HG03354 (cell line): ENCODE measurements at regions not wholly inside any gene's neighbourhood (a gene's known extent, or its start where the extent isn't known, plus 50 kb on each side); places are given as distances from the start of the nearest gene placed in this dataset.
"Not testable (repeated sequence)": the region's sequence is repeated elsewhere in the genome, so short reads cannot be mapped to it uniquely, and the experiment has no call there.

Experiments used
- ATAC-seq: cut with Tn5 transposase; IDR thresholded peaks from one replicate; pipeline ENCODE4 v1.9.1; 2021; ENCODE audit warnings: mild to moderate bottlenecking; ENCODE audit not compliant: unreplicated experiment, poor library complexity, severe bottlenecking

GRCh38 chr1:102691592-102692090 lies 416.7 kb downstream of the COL11A1 start:
- no peak for ATAC-seq

GRCh38 chr1:102687383-102687782 lies 420.9 kb downstream of the COL11A1 start:
- no peak for ATAC-seq

GRCh38 chr1:102661481-102661880 lies 446.8 kb downstream of the COL11A1 start:
- ATAC-seq, result no peak

GRCh38 chr1:102659876-102660483 lies 448.3 kb downstream of the COL11A1 start:
- not testable (repeated sequence) for ATAC-seq

GRCh38 chr1:102655034-102655433 lies 453.3 kb downstream of the COL11A1 start:
- no peak for ATAC-seq

GRCh38 chr1:102640872-102641271 lies 467.4 kb downstream of the COL11A1 start:
- no peak for ATAC-seq

GRCh38 chr1:102640312-102640711 lies 468.0 kb downstream of the COL11A1 start:
- ATAC-seq, result no peak

- ATAC-seq, result no peak
Observed at GRCh38 chr1:102631691-102632090, 476.6 kb downstream of the COL11A1 start.

- no peak for ATAC-seq
Observed at GRCh38 chr1:102630041-102630440, 478.3 kb downstream of the COL11A1 start.

- ATAC-seq, result no peak
Observed at GRCh38 chr1:102628109-102628613, 480.2 kb downstream of the COL11A1 start.

GRCh38 chr1:102627145-102627544 lies 481.2 kb downstream of the COL11A1 start:
- ATAC-seq, result no peak

GRCh38 chr1:102615896-102616295 lies 492.4 kb downstream of the COL11A1 start:
- no peak for ATAC-seq

GRCh38 chr1:102595106-102595505 lies 513.2 kb downstream of the COL11A1 start:
- no peak for ATAC-seq

GRCh38 chr1:102593276-102593675 lies 515.0 kb downstream of the COL11A1 start:
- no peak for ATAC-seq

GRCh38 chr1:102588536-102588935 lies 519.8 kb downstream of the COL11A1 start:
- no peak for ATAC-seq

- no peak for ATAC-seq
Observed at GRCh38 chr1:102586022-102586421, 522.3 kb downstream of the COL11A1 start.

GRCh38 chr1:102580806-102581205 lies 527.5 kb downstream of the COL11A1 start:
- no peak for ATAC-seq

GRCh38 chr1:102578804-102579203 lies 529.5 kb downstream of the COL11A1 start:
- no peak for ATAC-seq

GRCh38 chr1:102572637-102573036 lies 535.7 kb downstream of the COL11A1 start:
- no peak for ATAC-seq

GRCh38 chr1:102566182-102566581 lies 542.1 kb downstream of the COL11A1 start:
- ATAC-seq, result no peak

GRCh38 chr1:102562380-102562779 lies 545.9 kb downstream of the COL11A1 start:
- no peak for ATAC-seq
